HG03280 (cell line): ENCODE measurements at regions not wholly inside any gene's neighbourhood (a gene's known extent, or its start where the extent isn't known, plus 50 kb on each side); places are given as distances from the start of the nearest gene placed in this dataset.

Source experiments
- ATAC-seq: cut with Tn5 transposase; IDR thresholded peaks from one replicate; pipeline ENCODE4 v1.9.1; 2021; ENCODE audit warnings: mild to moderate bottlenecking, moderate library complexity; ENCODE audit not compliant: unreplicated experiment

DNA sequence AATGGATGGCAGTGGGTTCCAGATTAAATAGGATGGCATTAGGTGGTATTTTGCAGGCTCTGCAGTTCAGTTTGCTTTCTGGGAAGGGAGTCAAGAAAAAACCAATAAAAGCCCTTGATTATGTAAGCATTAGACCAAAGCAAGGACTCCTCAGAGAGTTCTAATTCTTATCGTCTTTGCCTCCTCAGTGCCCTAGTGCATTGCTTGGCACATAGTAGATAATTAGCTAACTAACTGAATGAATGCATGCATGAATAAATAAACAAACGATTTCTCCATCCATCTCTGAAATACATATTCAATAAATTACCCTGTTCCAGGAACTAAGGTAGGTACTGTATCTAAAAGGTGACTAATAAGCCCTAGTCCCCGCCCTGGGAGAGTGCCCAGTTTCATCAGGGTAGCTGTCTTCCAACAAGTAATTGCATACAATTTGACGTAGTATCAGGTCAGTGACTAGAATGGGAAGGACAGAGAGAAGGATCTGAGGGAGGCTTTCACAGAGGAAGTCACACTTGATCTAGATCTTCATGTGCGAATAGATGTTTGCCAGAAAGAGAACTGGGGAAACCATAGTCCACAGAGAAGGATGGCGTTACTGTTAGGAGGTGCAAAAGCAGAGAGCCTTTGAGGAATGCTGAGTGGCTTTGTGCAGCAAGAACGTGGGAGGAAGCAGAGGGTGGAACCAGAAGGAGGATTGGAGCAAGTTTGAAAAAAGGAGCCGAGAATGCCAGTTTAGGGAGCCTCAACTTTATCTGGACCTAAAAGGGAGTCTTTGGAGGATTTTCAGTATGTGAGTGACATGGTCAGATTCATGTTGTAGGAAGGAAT is 111.4 kb downstream of the TBX19 start:
- ATAC-seq: no peak

DNA sequence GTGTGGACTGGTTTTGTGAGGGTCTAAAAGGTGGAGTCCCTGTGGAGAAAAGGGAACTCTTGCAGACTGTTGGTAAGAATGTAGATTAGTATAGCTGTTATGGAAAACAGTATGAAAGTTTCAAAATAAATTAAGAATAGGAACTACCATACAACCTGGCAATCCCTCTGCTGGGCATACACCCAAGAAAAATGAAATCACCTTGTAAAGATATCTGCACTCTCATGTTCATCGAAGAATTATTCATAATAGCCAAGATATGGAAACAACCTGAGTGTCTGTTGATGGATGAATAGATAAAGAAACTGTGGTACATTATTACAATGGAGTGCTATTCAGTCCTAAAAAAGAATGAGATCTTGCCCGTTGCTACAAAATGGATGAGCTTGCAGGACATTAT is 109.6 kb downstream of the TBX19 start:
- no peak for ATAC-seq

DNA sequence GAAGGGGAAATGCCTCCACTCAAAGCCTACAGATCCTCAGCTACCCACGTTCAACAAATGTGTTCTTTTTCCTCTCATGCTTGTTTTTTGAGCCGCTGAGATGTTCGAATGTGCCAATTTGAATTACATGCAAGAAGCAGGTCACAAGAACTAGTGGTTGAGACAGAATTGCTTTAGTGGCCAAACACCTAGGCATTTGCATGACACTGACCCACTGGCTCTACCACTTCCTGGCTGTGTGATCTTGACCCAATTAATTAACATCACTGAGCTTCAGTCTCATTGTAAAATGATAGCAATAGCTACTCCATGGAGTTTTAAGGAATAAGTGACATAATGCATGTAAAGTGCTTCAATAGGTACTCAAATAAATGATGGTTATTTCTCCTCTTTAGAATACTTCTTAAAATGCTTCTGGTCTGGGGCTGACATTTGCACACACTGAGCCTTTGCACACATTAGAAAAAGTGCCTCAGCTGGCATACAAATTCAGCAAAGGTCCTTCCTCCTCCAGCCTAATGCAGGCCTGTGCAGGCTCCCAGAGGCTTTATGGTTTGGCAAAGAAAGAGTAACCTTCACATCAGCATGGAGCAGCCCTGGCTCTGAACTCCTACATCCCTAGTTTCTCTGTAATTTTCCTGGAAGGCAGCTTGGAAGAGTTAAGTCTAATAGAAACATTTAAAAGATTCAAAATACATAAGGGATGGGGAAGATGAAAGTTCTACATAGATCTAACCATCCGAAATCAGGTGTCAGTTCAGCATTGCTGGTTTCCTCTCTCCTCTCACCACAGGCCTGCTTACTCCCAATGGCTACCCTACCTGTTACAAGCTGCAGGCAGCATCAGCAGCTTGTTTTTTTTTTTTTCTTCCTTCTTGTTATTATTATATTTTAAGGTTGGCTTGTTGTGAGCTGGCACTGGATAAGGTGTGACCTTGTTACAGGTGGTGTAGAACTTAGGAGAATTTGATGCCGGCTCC is 107.4 kb downstream of the TBX19 start:
- no peak for ATAC-seq

DNA sequence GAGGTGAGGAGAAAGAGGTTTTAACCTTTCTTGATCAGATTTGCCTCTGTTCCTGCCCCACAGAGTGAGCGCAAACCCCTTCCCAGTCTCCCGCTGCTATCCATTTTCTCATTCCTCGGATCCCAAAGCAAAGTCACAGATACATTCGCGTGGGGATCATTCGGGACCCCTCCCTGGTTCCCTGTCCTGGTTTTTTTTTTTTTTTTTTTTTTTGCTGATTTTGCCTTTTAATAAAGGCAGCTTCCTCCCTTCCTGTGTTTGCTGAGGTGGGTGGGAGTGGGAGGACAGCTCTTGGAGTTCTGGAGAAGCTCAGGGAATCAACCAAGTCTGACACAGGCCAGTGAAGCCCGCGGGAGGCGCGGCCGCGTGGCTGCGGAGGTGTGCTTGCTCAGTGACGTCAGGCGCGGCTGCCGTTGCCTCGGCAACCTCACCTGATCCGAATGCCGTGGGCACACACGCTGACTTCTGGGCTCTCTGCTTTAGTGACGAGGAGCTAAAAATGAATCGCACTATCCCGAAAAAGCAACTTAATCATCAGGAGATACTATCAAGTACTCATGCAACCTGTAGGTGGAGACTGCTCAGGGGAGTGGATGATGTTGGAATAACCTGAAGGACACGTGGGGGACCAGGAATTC is 106.4 kb downstream of the TBX19 start:
- peak; percentile 66 for ATAC-seq

DNA sequence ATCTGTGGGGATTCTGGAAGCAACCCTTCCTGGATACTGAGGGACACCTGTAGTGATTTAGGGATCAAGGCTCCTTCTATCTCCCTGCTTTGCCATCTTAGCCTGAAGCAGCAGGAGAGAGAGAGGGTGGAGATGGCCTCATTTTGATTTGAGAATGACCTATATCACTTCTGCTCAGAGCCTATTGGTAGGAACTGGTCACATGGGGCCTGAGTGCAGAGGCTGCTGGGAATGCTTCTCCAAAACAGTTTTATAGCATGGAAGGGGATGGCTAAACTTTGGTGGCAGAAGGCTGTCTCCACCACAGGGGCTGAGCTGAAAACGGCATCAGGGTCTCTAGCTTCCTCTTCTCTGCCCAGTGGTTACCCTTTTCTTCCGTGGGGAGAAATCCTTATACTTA is 105.8 kb downstream of the TBX19 start:
- no peak for ATAC-seq

DNA sequence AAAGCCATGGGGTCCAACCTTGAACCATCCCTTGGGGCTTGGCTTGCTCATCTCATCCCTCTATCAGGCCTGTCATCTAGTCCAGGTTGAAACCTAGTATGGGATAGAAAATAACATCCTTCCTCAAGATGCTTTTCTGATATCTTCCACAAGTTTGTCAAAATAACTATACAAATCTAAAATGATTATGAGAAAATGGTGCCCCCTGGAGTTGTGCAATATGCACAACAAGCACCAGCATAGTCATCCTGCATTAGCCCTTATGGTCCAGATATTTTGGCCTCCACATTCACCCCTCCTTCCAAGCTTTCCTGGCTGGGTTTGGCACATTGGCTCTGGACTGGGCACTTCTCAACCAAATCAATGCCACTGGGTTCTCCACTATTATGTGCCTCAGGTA is 101.2 kb downstream of the TBX19 start:
- no peak for ATAC-seq

DNA sequence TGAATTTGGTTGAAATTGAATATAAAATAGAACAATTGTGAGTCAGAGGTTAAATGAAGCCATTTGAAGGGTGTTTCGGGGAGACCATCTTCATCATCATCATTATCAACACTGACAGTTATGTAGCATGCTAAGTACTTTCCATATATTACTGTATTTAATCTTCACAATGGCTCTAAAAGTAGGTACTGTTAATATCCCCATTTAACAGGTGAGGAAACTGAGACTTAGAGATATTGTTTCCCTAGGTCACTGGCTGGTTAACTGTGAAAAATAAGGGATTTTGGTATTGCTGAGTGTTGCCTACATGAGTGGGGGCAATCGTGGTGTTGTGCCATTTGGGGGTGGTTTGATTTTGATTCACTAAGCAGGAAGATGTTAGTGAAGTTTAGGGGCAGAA is 100.3 kb downstream of the TBX19 start:
- no peak for ATAC-seq

DNA sequence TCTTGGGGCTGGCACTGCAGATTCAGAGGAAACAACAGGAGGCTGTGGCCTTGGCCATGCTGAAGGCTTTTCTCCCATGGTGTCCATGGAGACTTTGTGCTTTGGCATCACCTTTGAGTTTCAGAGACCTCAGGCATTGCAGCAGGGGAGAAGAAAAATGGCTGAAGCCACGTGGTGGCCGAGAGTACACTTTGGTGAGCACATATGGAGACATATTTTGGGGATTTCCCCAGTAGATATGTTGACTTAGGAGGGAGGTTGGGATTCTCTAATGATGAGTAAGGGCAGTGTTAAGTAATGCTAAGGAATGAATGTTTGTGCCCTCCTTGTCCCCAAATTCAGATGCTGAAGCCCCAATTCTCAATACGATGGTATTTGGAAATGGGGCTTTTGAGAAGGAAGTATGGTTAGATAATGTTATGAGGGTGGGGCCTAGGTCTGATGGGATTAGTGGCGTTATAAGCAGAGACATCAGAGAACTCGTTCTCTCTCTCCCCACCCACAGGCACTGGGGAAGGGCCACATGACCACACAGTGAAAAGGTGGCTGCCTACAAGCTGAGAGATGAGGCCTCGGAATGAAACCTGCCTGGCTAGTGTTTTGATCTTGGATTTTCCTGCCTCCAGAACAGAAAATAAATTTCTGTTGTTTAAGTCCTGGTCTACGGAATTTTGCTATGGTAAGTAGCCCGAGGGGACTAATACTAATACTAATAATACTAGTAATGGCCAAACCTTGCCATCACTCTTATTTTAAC is 98.6 kb downstream of the TBX19 start:
- ATAC-seq: no peak

DNA sequence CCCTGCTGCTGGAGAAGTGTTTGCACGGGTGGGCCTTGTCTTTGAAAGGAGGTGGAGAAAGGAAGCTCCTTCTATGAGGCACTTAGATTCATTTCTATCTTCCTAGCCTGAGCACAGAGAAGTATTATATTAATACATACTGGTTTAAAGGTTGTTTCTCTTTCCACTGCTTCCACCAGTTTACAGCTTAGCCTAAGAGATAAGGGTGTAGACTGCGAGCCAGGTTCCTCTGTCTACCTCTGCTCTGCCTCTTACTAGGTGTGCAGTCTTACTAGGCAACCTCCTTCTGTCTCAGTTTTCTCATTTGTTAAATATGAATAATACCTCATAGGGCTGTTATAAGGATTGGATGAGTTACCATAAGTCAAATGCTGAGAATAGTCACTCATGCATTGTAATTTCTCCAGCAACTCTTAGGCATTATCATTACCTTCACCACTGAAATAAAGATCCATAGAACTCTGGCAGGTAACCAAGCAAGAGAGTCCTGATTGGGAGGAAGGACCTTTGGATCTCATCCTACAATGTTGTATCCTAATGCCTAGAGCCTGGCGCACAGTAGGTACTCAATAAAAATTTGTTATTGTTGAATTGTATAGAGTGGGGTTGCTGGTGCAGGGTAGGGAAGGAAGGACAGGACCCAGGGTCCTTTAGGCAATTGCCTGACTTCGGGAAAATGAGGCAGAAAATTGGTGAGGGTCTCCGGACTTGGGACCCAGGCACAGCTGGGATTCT is 95.1 kb downstream of the TBX19 start:
- ATAC-seq: no peak

DNA sequence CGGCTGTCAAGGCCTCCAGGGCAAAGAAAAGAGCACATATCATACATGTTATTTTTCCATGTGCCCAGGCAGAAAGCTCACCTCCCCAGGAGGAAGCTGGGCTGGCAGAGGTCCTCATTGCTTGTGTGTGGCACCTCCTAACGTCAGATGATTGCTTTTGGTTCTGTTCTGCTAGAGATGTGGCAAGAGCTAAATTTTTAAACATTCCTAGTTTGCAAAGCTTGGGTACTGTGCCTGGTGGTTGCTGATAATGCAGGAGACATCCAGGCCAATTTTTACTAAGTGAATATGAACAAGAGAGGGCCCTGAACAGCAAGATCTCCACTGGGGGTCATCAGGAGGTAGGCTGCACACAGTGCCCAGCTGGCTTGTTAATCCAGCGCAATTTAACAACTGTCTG is 93.9 kb downstream of the TBX19 start:
- no peak for ATAC-seq

DNA sequence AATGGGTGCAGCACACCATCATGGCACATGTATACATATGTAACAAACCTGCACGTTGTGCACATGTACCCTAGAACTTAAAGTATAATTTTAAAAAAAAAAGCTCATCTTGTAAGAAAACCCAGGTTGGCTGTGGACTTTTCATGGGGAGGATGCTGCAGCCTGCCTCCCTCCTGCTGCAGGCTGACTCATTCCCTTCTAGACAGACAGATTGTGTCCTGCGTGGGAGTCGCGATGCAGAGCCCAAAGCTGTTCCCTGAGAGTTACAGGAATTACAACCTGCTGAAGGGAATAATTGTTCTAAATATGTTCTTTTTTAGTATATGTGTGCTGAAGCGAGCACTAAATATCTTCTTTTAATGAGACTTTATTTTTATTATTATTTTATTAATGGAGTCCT is 93.2 kb downstream of the TBX19 start:
- ATAC-seq: no peak

DNA sequence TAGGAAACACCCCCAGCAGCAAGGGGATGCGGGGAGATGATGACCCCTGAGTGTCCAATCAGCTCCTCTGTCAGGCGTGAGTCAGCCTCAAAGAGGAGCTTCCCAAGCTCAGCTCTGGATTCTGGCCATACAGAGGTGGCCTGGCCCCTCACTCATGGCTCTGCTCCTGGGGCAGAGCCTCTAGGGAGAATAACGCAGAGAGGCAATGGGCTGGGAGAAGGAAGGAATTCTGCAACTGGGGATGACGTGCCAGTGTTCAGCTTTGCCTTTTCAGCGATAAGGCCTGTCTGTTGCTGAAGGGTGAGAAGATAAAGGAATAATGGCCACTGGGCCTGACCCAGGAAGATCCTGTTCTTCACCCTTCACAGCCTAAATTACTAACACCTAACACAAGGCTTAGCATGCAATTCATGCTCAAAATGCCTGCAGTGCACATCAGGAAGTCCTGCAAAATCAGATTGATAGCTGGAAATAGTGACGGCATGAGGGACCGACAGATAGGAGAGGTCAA is 92.2 kb downstream of the TBX19 start:
- ATAC-seq: no peak

DNA sequence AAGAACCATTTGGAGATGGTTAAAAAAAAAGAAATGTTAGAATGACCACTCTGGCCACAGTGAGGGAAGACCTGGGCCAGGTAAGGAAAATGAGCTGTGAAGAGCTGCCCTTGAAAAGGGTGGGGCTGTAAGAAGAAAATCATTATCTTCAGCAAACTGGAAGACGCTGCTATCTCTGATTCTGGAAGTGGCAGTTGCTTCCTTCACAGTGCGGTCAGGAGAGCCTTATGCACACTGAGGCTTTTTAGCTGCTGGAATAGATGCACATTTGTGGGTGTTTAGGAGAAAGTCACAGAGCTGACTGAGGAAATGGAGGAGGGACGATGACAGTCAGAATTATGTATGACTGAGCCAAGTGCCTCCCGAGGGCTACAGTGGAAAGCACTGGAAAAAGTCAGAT is 91.6 kb downstream of the TBX19 start:
- no peak for ATAC-seq

DNA sequence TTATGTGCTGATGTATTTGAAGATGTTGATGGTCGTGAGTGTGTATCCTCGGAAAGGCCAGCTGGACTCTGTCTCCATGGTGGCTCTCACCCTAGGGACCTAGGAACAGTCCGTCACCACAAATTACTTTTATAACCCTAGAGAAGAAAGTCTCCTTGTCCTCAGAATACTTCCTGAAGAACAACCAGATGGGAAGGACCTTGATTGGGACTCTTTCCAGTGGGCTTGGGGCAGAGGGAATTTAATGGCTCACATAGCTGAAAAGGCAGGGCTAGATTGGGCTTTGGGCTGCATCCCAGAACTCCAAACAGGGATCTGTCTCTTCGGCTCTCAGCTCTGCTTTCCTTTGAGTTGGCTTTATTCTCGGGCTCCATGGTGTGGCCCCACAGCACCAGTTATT is 90.8 kb downstream of the TBX19 start:
- no peak for ATAC-seq

DNA sequence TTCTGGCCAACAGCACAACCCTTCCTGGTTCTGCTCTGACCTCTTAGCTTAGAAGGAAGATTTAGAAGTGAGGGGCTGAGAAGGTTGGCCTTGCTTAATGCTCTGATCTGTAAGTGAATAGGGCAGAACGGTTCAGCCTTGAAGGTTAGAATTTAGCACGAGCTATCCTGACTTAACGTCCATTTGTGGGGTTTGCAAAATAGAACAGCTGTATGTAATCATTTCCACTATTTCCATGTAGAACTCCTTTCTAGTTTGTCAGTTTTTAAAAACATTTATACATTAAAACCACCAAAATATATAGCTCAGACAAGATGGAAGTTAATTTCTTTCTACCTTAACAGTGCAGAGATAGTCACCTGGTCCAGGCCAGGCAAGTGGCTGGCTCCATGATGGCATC is 89.9 kb downstream of the TBX19 start:
- ATAC-seq: no peak

DNA sequence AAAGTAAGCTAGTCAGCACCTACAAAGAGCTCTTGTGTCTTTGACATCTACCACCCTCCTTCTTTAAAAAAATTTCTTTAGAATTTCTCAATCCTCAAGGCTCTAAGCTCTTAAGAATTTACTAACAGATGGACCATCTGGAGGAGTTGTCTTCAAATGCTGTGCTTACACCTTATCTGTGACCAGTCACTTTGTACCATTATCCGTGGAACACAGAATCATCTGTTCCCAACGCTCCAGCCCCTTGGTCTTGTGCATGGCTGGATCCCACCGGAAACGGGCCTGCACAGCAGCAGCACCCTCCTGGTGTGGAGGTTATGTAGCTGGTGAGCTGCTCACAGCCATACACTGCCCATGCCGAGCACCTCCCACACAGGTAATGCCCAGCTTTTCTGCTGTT is 89.0 kb downstream of the TBX19 start:
- no peak for ATAC-seq

DNA sequence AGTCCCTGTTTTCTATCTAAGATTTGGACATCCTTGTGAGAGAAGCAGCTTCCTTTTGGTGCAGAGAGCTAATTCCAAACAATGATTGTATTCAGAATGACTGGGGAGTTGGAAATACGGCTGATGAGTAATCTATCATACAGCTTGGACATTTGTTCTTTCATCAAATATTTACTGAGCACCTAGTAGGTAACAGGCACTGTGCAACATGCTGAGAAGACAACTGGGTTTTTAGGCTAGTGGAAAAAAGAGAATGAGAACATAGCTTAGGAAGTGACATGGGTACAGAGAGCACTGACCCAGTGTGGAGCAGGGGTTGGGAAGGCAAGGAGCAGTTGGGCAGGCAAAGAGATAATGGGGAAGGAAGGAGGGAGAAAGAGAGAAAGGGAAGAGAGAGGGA is 87.5 kb downstream of the TBX19 start:
- ATAC-seq: no peak

DNA sequence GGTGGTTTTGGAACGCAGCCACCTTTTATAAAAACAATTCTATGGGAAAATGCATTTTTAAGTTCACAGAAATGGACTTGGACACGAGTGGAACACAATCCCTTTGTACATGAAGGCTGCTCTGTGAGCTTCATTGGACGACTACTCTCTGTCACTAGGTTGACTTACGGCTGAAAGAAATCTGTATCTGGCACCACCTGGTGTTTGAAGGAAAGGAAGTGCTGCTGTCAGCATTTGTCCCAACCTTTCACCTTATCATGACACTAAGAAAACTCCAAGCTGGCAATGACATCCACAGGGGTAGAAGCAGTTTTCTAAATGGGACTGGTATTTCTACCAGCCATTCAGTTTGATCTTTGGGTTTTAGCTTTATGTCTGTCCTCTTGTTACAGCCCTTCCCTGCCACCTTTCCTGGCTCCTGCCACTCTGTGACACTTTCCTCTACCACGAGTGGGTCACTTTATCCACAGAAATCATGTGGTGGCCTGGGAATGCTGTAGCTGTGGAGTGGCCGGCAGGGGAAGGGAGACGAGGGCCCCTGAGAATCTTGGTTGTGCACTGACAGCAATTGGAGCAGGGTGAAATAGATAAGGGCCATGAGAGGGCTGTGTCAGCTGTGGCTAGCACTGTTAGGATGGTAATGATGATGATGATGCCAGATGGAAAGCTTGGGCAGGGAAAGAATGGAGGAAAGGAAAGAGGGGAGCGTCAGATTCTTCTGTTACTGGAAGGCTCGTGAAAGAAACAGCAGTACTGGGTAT is 85.2 kb downstream of the TBX19 start:
- no peak for ATAC-seq
